HG03354 (cell line): ENCODE measurements at regions not wholly inside any gene's neighbourhood (a gene's known extent, or its start where the extent isn't known, plus 50 kb on each side); places are given as distances from the start of the nearest gene placed in this dataset.

Experiments used
- ATAC-seq: cut with Tn5 transposase; IDR thresholded peaks from one replicate; pipeline ENCODE4 v1.9.1; 2021; ENCODE audit warnings: mild to moderate bottlenecking; ENCODE audit not compliant: unreplicated experiment, poor library complexity, severe bottlenecking

- ATAC-seq: no peak
Observed at GRCh38 chr13:82772816-82773215, 1109.5 kb downstream of the SLITRK1 start.

- no peak for ATAC-seq
Observed at GRCh38 chr13:82766732-82767321, 1115.4 kb downstream of the SLITRK1 start.

GRCh38 chr13:82758044-82758443 is 1124.2 kb downstream of the SLITRK1 start:
- no peak for ATAC-seq

- no peak for ATAC-seq
Observed at GRCh38 chr13:82751206-82751605, 1131.1 kb downstream of the SLITRK1 start.

GRCh38 chr13:82749551-82749950 is 1132.7 kb downstream of the SLITRK1 start:
- no peak for ATAC-seq

GRCh38 chr13:82747958-82748357 is 1134.3 kb downstream of the SLITRK1 start:
- ATAC-seq: no peak

GRCh38 chr13:82747291-82747690 is 1135.0 kb downstream of the SLITRK1 start:
- no peak for ATAC-seq

GRCh38 chr13:82740442-82740841 is 1141.8 kb downstream of the SLITRK1 start:
- no peak for ATAC-seq

- ATAC-seq: no peak
Observed at GRCh38 chr13:82739881-82740280, 1142.4 kb downstream of the SLITRK1 start.

- ATAC-seq: no peak
Observed at GRCh38 chr13:82729401-82729800, 1152.9 kb downstream of the SLITRK1 start.

- no peak for ATAC-seq
Observed at GRCh38 chr13:82720986-82721385, 1161.3 kb downstream of the SLITRK1 start.

- ATAC-seq: no peak
Observed at GRCh38 chr13:82719987-82720386, 1162.3 kb downstream of the SLITRK1 start.

GRCh38 chr13:82717249-82717648 is 1165.0 kb downstream of the SLITRK1 start:
- ATAC-seq: no peak

GRCh38 chr13:82713687-82714405 is 1168.4 kb downstream of the SLITRK1 start:
- ATAC-seq: no peak

- no peak for ATAC-seq
Observed at GRCh38 chr13:82702513-82702912, 1179.8 kb downstream of the SLITRK1 start.

- no peak for ATAC-seq
Observed at GRCh38 chr13:82701020-82701419, 1181.3 kb downstream of the SLITRK1 start.

- no peak for ATAC-seq
Observed at GRCh38 chr13:82698941-82699340, 1183.3 kb downstream of the SLITRK1 start.

- no peak for ATAC-seq
Observed at GRCh38 chr13:82698383-82698782, 1183.9 kb downstream of the SLITRK1 start.

- ATAC-seq: no peak
Observed at GRCh38 chr13:82693607-82694006, 1188.7 kb downstream of the SLITRK1 start.

GRCh38 chr13:82688400-82688994 is 1193.8 kb downstream of the SLITRK1 start:
- peak; percentile 80 for ATAC-seq

- ATAC-seq: no peak
Observed at GRCh38 chr13:82687884-82688283, 1194.4 kb downstream of the SLITRK1 start.
